Middle frontal gyrus (tissue), 1 donor: ENCODE measurements at regions not wholly inside any gene's neighbourhood (a gene's known extent, or its start where the extent isn't known, plus 50 kb on each side); places are given as distances from the start of the nearest gene placed in this dataset.

Source experiments
- DNase-seq: peaks from one replicate; pipeline ENCODE4 v3.0.0-alpha.2; 2015; ENCODE audit warnings: low spot score; ENCODE audit errors: extremely low spot score

GRCh38 chr3:79822076-79822475, 54.3 kb upstream of the ROBO1 start:
- DNase-seq = no peak

- DNase-seq = no peak
Observed at GRCh38 chr3:79820089-79820488, 52.3 kb upstream of the ROBO1 start.

GRCh38 chr3:79818015-79818414, 50.2 kb upstream of the ROBO1 start:
- no peak for DNase-seq
